CD14-positive monocyte (primary cell): ENCODE measurements at regions not wholly inside any gene's neighbourhood (a gene's known extent, or its start where the extent isn't known, plus 50 kb on each side); places are given as distances from the start of the nearest gene placed in this dataset.

Source experiments
- DNase-seq, 3 donors: peaks; one replicate each; pipeline ENCODE4 v3.0.0-alpha.2; 2011 to 2022
- H2AFZ ChIP-seq: 2 replicates; pipeline ENCODE4 v1.6.0; 2012; ENCODE audit warnings: mild to moderate bottlenecking, low read depth, low read length, inconsistent platforms; ENCODE audit not compliant: insufficient read depth, poor library complexity, severe bottlenecking
- H3K27ac ChIP-seq, 2 donors: 1 replicate in 1 of 2; 2 replicates in 1 of 2; pipeline ENCODE4 v1.5.1; 2012 to 2013; ENCODE audit warnings: low read length in 2 of 2, control low read depth in 1 of 2, inconsistent platforms in 1 of 2, low read depth in 1 of 2, mild to moderate bottlenecking in 1 of 2
- H3K27me3 ChIP-seq, 2 donors: one replicate each; pipeline versions ENCODE4 v1.6.0 to v1.6.1; 2011 to 2013; ENCODE audit warnings: low read length in 2 of 2; ENCODE audit not compliant: control insufficient read depth in 2 of 2, insufficient read depth in 2 of 2
- H3K36me3 ChIP-seq, 2 donors: replicated peaks in 1 of 2; 1 replicate in 1 of 2; 2 replicates in 1 of 2; pipeline versions ENCODE4 v1.5.1 to v1.6.1; 2012 to 2013; ENCODE audit warnings: low read length in 2 of 2, control low read depth in 1 of 2, inconsistent platforms in 1 of 2, mild to moderate bottlenecking in 1 of 2; ENCODE audit not compliant: insufficient read depth in 2 of 2, control insufficient read depth in 1 of 2
- H3K4me1 ChIP-seq, 2 donors: 1 replicate in 1 of 2; 2 replicates in 1 of 2; pipeline versions ENCODE4 v1.5.1 to v1.6.1; 2012 to 2013; ENCODE audit warnings: low read length in 2 of 2, control low read depth in 1 of 2, inconsistent platforms in 1 of 2, mild to moderate bottlenecking in 1 of 2, moderate library complexity in 1 of 2; ENCODE audit not compliant: insufficient read depth in 2 of 2, control insufficient read depth in 1 of 2
- H3K4me2 ChIP-seq: replicated peaks from 2 replicates; pipeline ENCODE3; 2012; ENCODE audit warnings: low read length, moderate library complexity, mild to moderate bottlenecking; ENCODE audit not compliant: poor library complexity, severe bottlenecking; ENCODE audit errors: extremely low read depth
- H3K4me3 ChIP-seq, 3 experiments: fragments of 200-600 bp in 1 of 3; sonication (generic) in 1 of 3; replicated peaks in 1 of 3; 1 replicate in 2 of 3; 2 replicates in 1 of 3; pipeline ENCODE4 v1.5.1; 2011 to 2013; ENCODE audit warnings: low read length in 3 of 3, mild to moderate bottlenecking in 3 of 3, control low read depth in 2 of 3, low read depth in 2 of 3, inconsistent platforms in 1 of 3, moderate library complexity in 1 of 3
- H3K79me2 ChIP-seq: 2 replicates; pipeline ENCODE4 v1.6.0; 2012; ENCODE audit warnings: mild to moderate bottlenecking, control low read depth, inconsistent platforms, low read length, moderate library complexity; ENCODE audit not compliant: insufficient read depth
- H3K9ac ChIP-seq: 2 replicates; pipeline ENCODE4 v1.6.0; 2017; ENCODE audit warnings: low read length, mild to moderate bottlenecking; ENCODE audit not compliant: insufficient read depth, poor library complexity, severe bottlenecking
- H3K9me3 ChIP-seq, 2 donors: replicated peaks in 1 of 2; 1 replicate in 1 of 2; 2 replicates in 1 of 2; pipeline versions ENCODE4 v1.5.1 to v1.6.1; 2012 to 2013; ENCODE audit warnings: low read length in 2 of 2, control low read depth in 1 of 2; ENCODE audit not compliant: control insufficient read depth in 1 of 2, insufficient read depth in 1 of 2
- H4K20me1 ChIP-seq: 2 replicates; pipeline ENCODE4 v1.6.0; 2012; ENCODE audit warnings: mild to moderate bottlenecking, low read length, control low read depth, moderate library complexity; ENCODE audit not compliant: insufficient read depth
- H3K27ac Mint-ChIP-seq, 7 donors: one replicate each; pipeline ENCODE4 v1.8.0; 2020; ENCODE audit warnings: mild to moderate bottlenecking in 7 of 7, mixed read lengths in 7 of 7, moderate library complexity in 6 of 7, inconsistent platforms in 2 of 7
- H3K27me3 Mint-ChIP-seq, 3 donors: one replicate each; pipeline ENCODE4 v1.8.0; 2021 to 2022; ENCODE audit warnings: low read depth in 3 of 3, mild to moderate bottlenecking in 3 of 3, mixed read lengths in 3 of 3, moderate library complexity in 3 of 3, inconsistent platforms in 1 of 3
- H3K36me3 Mint-ChIP-seq, 2 donors: one replicate each; pipeline ENCODE4 v1.8.0; 2020; ENCODE audit warnings: mixed read lengths in 2 of 2, inconsistent platforms in 1 of 2, mild to moderate bottlenecking in 1 of 2
- H3K4me1 Mint-ChIP-seq: one replicate; pipeline ENCODE4 v1.8.0; 2020; ENCODE audit warnings: mild to moderate bottlenecking, mixed read lengths
- H3K4me3 Mint-ChIP-seq, 2 donors: one replicate each; pipeline ENCODE4 v1.8.0; 2020; ENCODE audit warnings: mild to moderate bottlenecking in 2 of 2, mixed read lengths in 2 of 2, moderate library complexity in 1 of 2
- H3K9me3 Mint-ChIP-seq, 7 donors: one replicate each; pipeline ENCODE4 v1.8.0; 2020 to 2022; ENCODE audit warnings: mixed read lengths in 7 of 7, mild to moderate bottlenecking in 6 of 7, moderate library complexity in 6 of 7, inconsistent platforms in 2 of 7
- CTCF ChIP-seq: fragments of 200-600 bp; IDR thresholded peaks from one replicate; pipeline ENCODE4 v1.8.0; 2022; ENCODE audit warnings: antibody characterized with exemption, mild to moderate bottlenecking
- WGBS: methylation state at CpG from one replicate; pipeline ENCODE4 v1.1.5; 2013; ENCODE audit warnings: missing lambda C conversion rate; ENCODE audit not compliant: insufficient coverage; 5-methylcytosine and 5-hydroxymethylcytosine counted together
- intact Hi-C, 2 donors: fragments of 100-400 bp; cut with micrococcal nuclease; formaldehyde crosslinking; loops; one replicate each; pipeline versions ENCODE4 v1.15.0 to v1.15.1; 2023

DNA sequence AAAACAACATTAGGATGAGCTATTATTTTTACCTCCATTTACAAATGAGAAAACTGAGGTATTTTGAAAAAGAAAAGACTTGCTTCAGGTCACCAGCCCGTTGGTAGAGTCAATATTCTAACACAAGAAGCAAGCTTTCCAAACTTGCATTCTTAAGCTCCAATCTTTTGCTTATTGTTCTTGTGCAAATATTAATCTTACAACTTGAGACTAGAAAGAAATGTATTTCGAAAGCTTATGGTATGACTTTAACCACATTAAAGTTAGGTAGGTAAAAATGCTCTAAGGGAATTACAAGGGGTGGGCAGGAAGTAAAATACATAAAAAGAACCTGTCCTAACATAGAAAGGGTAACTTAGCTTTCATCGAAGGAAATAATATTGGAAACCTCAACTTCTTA is 453.9 kb downstream of the SLITRK5 start:
- DNase-seq = no peak
- Histone ChIP-seq H3K27me3 (no peaks in the 10 kb centered on the region), H3K27ac (no peak overlapping the region), H3K4me3 (no peak overlapping the region), H3K79me2 (no peaks in the 10 kb centered on the region), H3K9me3 (peaks cover 0 to 2% of the 10 kb centered on the region in 2 donors), H2AFZ (no peak overlapping the region), H3K4me2 (no peak overlapping the region), H3K36me3 (no peaks in the 10 kb centered on the region), H3K9ac (no peak overlapping the region), H4K20me1 (no peaks in the 10 kb centered on the region), H3K4me1 (no peaks in the 10 kb centered on the region)
- Mint-ChIP-seq H3K4me3 (no peak overlapping the region), H3K27ac (no peak overlapping the region), H3K9me3 (peaks cover 0 to 19% (median 7%) of the 10 kb centered on the region in 7 donors), H3K4me1 (no peaks in the 10 kb centered on the region), H3K36me3 (no peaks in the 10 kb centered on the region), H3K27me3 (no peaks in the 10 kb centered on the region)
- no CpG with 5 or more reads among the region's 3 CpGs for WGBS
- intact Hi-C loops = no loop called here
- TF ChIP-seq CTCF = no peak

GRCh38 chr13:88136098-88136790 is 465.1 kb downstream of the SLITRK5 start:
- Histone ChIP-seq H3K9me3 (peaks cover 12 to 16% of the 10 kb centered on the region in 2 donors), H3K4me1 (no peaks in the 10 kb centered on the region), H3K4me3 (no peak overlapping the region), H4K20me1 (no peaks in the 10 kb centered on the region), H3K79me2 (no peaks in the 10 kb centered on the region), H3K9ac (no peak overlapping the region), H3K36me3 (no peaks in the 10 kb centered on the region), H3K27me3 (no peaks in the 10 kb centered on the region), H3K27ac (no peak overlapping the region), H3K4me2 (no peak overlapping the region), H2AFZ (no peak overlapping the region)
- no peak for DNase-seq
- 95% methylated on average over 21 of the region's 27 CpGs for WGBS
- no peaks in the 10 kb centered on the region for H3K4me1 Mint-ChIP-seq
- H3K27me3 Mint-ChIP-seq = peaks cover 0 to 3% (median 0%) of the 10 kb centered on the region in 3 donors
- H3K27ac Mint-ChIP-seq = no peak overlapping the region
- no peak overlapping the region for H3K4me3 Mint-ChIP-seq
- H3K9me3 Mint-ChIP-seq = peaks cover 10 to 26% (median 16%) of the 10 kb centered on the region in 7 donors
- H3K36me3 Mint-ChIP-seq = no peaks in the 10 kb centered on the region
- intact Hi-C loops = no loop called here
- no peak for TF ChIP-seq CTCF
